Esophagus muscularis mucosa (tissue), 4 donors: ENCODE measurements at regions not wholly inside any gene's neighbourhood (a gene's known extent, or its start where the extent isn't known, plus 50 kb on each side); places are given as distances from the start of the nearest gene placed in this dataset.

Experiments
- DNase-seq: peaks from one replicate; pipeline ENCODE4 v3.0.0-alpha.2; 2017; ENCODE audit errors: extremely low spot score
- H3K27ac ChIP-seq, 4 donors: fragments of 200-600 bp; sonication (generic); replicated peaks in 1 of 4; 1 replicate in 3 of 4; 2 replicates in 1 of 4; pipeline ENCODE4 v1.5.1; 2016 to 2019; ENCODE audit warnings: mild to moderate bottlenecking in 1 of 4
- H3K27me3 ChIP-seq, 4 donors: fragments of 200-600 bp; sonication (generic); one replicate each; pipeline versions ENCODE4 v1.5.1 to v1.6.0; 2016 to 2019
- H3K36me3 ChIP-seq, 4 donors: fragments of 200-600 bp; sonication (generic); one replicate each; pipeline ENCODE4 v1.5.1; 2016 to 2019
- H3K4me1 ChIP-seq, 4 donors: fragments of 200-600 bp; sonication (generic); one replicate each; pipeline ENCODE4 v1.5.1; 2016 to 2019
- H3K4me3 ChIP-seq, 4 donors: fragments of 200-600 bp; sonication (generic); 1 replicate in 2 of 4; 2 replicates in 2 of 4; pipeline ENCODE4 v1.5.1; 2016 to 2019; ENCODE audit warnings: mild to moderate bottlenecking in 4 of 4, moderate library complexity in 1 of 4
- H3K9me3 ChIP-seq, 4 donors: fragments of 200-600 bp; sonication (generic); 1 replicate in 3 of 4; 2 replicates in 1 of 4; pipeline ENCODE4 v1.5.1; 2016 to 2019
- CTCF ChIP-seq, 3 experiments: fragments of 200-600 bp in 2 of 3; fragments of 450-650 bp in 1 of 3; sonication (generic) in 2 of 3; IDR thresholded peaks; one replicate each; pipeline ENCODE4 v1.5.1; 2017 to 2019; ENCODE audit warnings: antibody characterized with exemption in 3 of 3, mild to moderate bottlenecking in 2 of 3, moderate library complexity in 1 of 3
- EP300 ChIP-seq: sonication (generic); formaldehyde crosslinking; IDR thresholded peaks from one replicate; pipeline ENCODE4 v1.6.1; 2017; ENCODE audit warnings: antibody characterized with exemption
- POLR2A ChIP-seq: fragments of 450-650 bp; IDR thresholded peaks from one replicate; pipeline ENCODE4 v1.6.1; 2017; ENCODE audit warnings: antibody characterized with exemption, moderate library complexity, mild to moderate bottlenecking, low read depth
- POLR2AphosphoS5 ChIP-seq, 2 donors: sonication (generic); formaldehyde crosslinking; IDR thresholded peaks; one replicate each; pipeline ENCODE4 v1.6.1; 2017; ENCODE audit warnings: antibody characterized with exemption in 2 of 2
- WGBS: methylation state at CpG from one replicate; pipeline ENCODE4 v1.1.5; 2018; 5-methylcytosine and 5-hydroxymethylcytosine counted together
- intact Hi-C: fragments of 100-400 bp; cut with DNase I; formaldehyde crosslinking; loops from one replicate; pipeline ENCODE4 v1.15.1; 2023

GRCh38 chrX:26822448-26822847, 606.5 kb downstream of the MAGEB5 start:
- TF ChIP-seq POLR2A (no peak), CTCF (IDR thresholded peaks at IDR 0.05) (no peak), EP300 (no peak), POLR2AphosphoS5 (IDR thresholded peaks at IDR 0.05) (no peak)
- no peak overlapping the region for H3K27ac ChIP-seq
- no peaks in the 10 kb centered on the region for H3K4me1 ChIP-seq
- 18% methylated on average over 1 of the region's 1 CpG for WGBS
- no peaks in the 10 kb centered on the region for H3K36me3 ChIP-seq
- H3K4me3 ChIP-seq = no peak overlapping the region
- H3K27me3 ChIP-seq = no peaks in the 10 kb centered on the region
- intact Hi-C loops = no loop called here
- DNase-seq = no peak
- no peaks in the 10 kb centered on the region for H3K9me3 ChIP-seq

DNA sequence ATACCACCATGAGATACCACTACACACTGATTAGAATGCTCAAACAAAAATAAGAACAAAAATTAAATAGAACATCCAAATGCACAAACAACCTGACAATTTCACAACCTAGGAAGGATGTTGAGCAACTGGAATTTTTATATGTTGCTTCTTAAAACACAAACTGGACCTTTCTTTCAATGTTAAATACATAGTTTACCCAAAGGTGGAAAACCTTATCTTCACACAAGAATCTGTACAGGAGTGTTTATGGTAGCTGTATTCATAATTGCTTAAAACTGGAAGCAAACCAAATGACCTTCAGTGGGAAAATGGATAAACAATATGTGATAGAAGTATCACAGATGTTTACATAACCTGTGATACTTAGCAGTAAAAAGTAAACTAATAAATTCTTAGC, 573.8 kb downstream of the MAGEB5 start:
- Histone ChIP-seq H3K27ac (no peak overlapping the region), H3K4me3 (no peak overlapping the region), H3K4me1 (no peaks in the 10 kb centered on the region), H3K36me3 (no peaks in the 10 kb centered on the region), H3K9me3 (no peaks in the 10 kb centered on the region), H3K27me3 (no peaks in the 10 kb centered on the region)
- no peak for TF ChIP-seq CTCF (IDR thresholded peaks at IDR 0.05)
- no peak for TF ChIP-seq EP300
- TF ChIP-seq POLR2A = no peak
- TF ChIP-seq POLR2AphosphoS5 (IDR thresholded peaks at IDR 0.05) = no peak
- DNase-seq = no peak
- intact Hi-C loops = no loop called here

DNA sequence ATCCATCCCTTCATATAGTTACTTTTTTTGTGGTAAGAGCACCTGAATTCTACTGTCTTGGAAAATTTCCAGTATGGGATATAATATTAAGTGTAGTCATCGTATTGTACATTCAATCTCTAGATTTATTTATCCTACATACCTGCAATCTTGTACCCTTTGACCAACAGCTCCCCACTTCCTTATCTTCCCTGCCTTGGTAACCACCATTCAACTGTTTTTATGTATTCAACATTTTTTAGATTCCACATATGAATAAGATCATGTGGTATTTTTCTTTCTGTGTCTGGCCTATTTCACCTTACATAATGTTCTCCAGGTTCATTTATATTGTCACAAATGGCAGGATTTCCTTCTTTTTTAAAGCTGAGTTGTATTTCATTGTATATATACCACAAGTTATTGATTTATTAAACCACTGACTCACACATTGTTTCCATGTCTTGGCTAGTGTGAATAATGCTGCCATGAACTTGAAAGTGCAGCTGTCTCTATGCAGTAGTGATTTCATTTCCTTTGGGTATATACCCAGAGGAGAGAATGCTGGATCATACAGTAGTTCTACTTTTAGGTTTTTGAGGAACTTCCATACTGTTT, 572.5 kb downstream of the MAGEB5 start:
- no peak for DNase-seq
- Histone ChIP-seq H3K27ac (no peak overlapping the region), H3K36me3 (no peaks in the 10 kb centered on the region), H3K27me3 (no peaks in the 10 kb centered on the region), H3K4me3 (no peak overlapping the region), H3K9me3 (no peaks in the 10 kb centered on the region), H3K4me1 (no peaks in the 10 kb centered on the region)
- 61% methylated on average over 1 of the region's 1 CpG for WGBS
- intact Hi-C loops = no loop called here
- TF ChIP-seq CTCF (IDR thresholded peaks at IDR 0.05) (no peak), POLR2AphosphoS5 (IDR thresholded peaks at IDR 0.05) (no peak), POLR2A (no peak), EP300 (no peak)

GRCh38 chrX:26783512-26784225, 567.7 kb downstream of the MAGEB5 start:
- Histone ChIP-seq H3K36me3 (no peaks in the 10 kb centered on the region), H3K27ac (no peak overlapping the region), H3K4me3 (no peak overlapping the region), H3K4me1 (no peaks in the 10 kb centered on the region), H3K27me3 (no peaks in the 10 kb centered on the region), H3K9me3 (no peaks in the 10 kb centered on the region)
- intact Hi-C loops = no loop called here
- WGBS = 53% methylated on average over 10 of the region's 10 CpGs
- TF ChIP-seq POLR2AphosphoS5 (IDR thresholded peaks at IDR 0.05) (no peak), EP300 (no peak), POLR2A (no peak), CTCF (IDR thresholded peaks at IDR 0.05) (peak in 2 of 3 experiments; percentile 10 to 25)
- no peak for DNase-seq
